Gastrocnemius medialis (tissue), 4 donors: ENCODE measurements at regions not wholly inside any gene's neighbourhood (a gene's known extent, or its start where the extent isn't known, plus 50 kb on each side); places are given as distances from the start of the nearest gene placed in this dataset.

ENCODE experiments used
- CTCF ChIP-seq, 5 experiments: fragments of 450-650 bp in 3 of 5; fragments of 200-600 bp in 2 of 5; sonication (generic) in 2 of 5; IDR thresholded peaks in 4 of 5; conservative IDR thresholded peaks in 1 of 5; 1 replicate in 4 of 5; 2 replicates in 1 of 5; pipeline ENCODE4 v1.5.1; 2016 to 2019; ENCODE audit warnings: antibody characterized with exemption in 5 of 5, mild to moderate bottlenecking in 3 of 5, moderate library complexity in 3 of 5
- POLR2A ChIP-seq, 2 donors: fragments of 450-650 bp; IDR thresholded peaks; one replicate each; pipeline ENCODE4 v1.6.1; 2017; ENCODE audit warnings: antibody characterized with exemption in 2 of 2, mild to moderate bottlenecking in 2 of 2, moderate library complexity in 2 of 2

GRCh38 chr3:78293284-78293683 is 1253.4 kb downstream of the ROBO2 start:
- TF ChIP-seq CTCF (IDR thresholded peaks at IDR 0.05 in 4 of 5, conservative IDR thresholded peaks at IDR 0.05 in 1 of 5), result no peak
- no peak for TF ChIP-seq POLR2A (IDR thresholded peaks at IDR 0.05)
